Heart left ventricle (tissue), 16 donors: ENCODE measurements at regions not wholly inside any gene's neighbourhood (a gene's known extent, or its start where the extent isn't known, plus 50 kb on each side); places are given as distances from the start of the nearest gene placed in this dataset.

Experiments
- ATAC-seq, 4 donors: fragments of 200-7000 bp; cut with Tn5 transposase; one replicate each; pipeline ENCODE4 v1.9.1; 2020 to 2022; ENCODE audit warnings: moderate library complexity in 4 of 4, mild to moderate bottlenecking in 3 of 4, moderate number of reproducible peaks in 1 of 4
- DNase-seq, 5 donors: peaks; one replicate each; pipeline ENCODE4 v3.0.0-alpha.2; 2020
- H3K27ac ChIP-seq, 12 donors: fragments of 200-600 bp; sonication (generic) in 4 of 12; one replicate each; pipeline versions ENCODE4 v1.5.0 to v1.8.0; 2016 to 2022; ENCODE audit warnings: mild to moderate bottlenecking in 2 of 12
- H3K27me3 ChIP-seq, 9 donors: fragments of 200-600 bp; sonication (generic) in 2 of 9; one replicate each; pipeline versions ENCODE4 v1.5.1 to v1.8.0; 2016 to 2022; ENCODE audit warnings: mild to moderate bottlenecking in 3 of 9
- H3K36me3 ChIP-seq, 9 donors: fragments of 200-600 bp; sonication (generic) in 2 of 9; one replicate each; pipeline versions ENCODE4 v1.5.0 to v1.8.0; 2018 to 2022; ENCODE audit warnings: mild to moderate bottlenecking in 2 of 9
- H3K4me1 ChIP-seq, 12 donors: fragments of 200-600 bp; sonication (generic) in 4 of 12; one replicate each; pipeline versions ENCODE4 v1.5.0 to v1.8.0; 2016 to 2022; ENCODE audit warnings: mild to moderate bottlenecking in 3 of 12
- H3K4me3 ChIP-seq, 12 donors: fragments of 200-600 bp; sonication (generic) in 4 of 12; one replicate each; pipeline versions ENCODE4 v1.5.0 to v1.8.0; 2017 to 2022; ENCODE audit warnings: mild to moderate bottlenecking in 9 of 12, moderate library complexity in 4 of 12
- H3K9me3 ChIP-seq, 12 donors: fragments of 200-600 bp; sonication (generic) in 4 of 12; one replicate each; pipeline versions ENCODE4 v1.5.0 to v1.8.0; 2016 to 2022; ENCODE audit warnings: mild to moderate bottlenecking in 1 of 12
- CTCF ChIP-seq, 12 donors: fragments of 200-600 bp; sonication (generic) in 4 of 12; IDR thresholded peaks; one replicate each; pipeline versions ENCODE4 v1.5.0 to v1.8.0; 2018 to 2022; ENCODE audit warnings: antibody characterized with exemption in 12 of 12, mild to moderate bottlenecking in 5 of 12
- POLR2A ChIP-seq, 2 donors: fragments of 450-650 bp; IDR thresholded peaks; one replicate each; pipeline ENCODE4 v1.6.1; 2017; ENCODE audit warnings: antibody characterized with exemption in 2 of 2, mild to moderate bottlenecking in 2 of 2, moderate library complexity in 2 of 2
- WGBS, 4 donors: extraction: QIAGEN DNeasy Blood & Tissue Kit in 2 of 4; methylation state at CpG; one replicate each; pipeline versions ENCODE4 v1.1.5 to v1.1.7; 2013 to 2018; 5-methylcytosine and 5-hydroxymethylcytosine counted together
- intact Hi-C, 10 donors: fragments of 100-400 bp; cut with DNase I; formaldehyde crosslinking; loops; one replicate each; pipeline versions ENCODE4 v1.11.1 to v1.14.2; 2022
- donor health status: ischemic (EF 13 %, LVEDD 7.1; RV severe dilation, severe dysfunction).
- donor health status: healthy with polysubstance abuse.
- donor health status: DM: no; HTN: yes; CAD: no.
- donor health status: DM: no; HTN: no; CAD: no.
- donor health status: ischemic (EF 25% LVEDD 6.9; RV normal size, moderate dysfunction).
- donor health status: ischemic (EF 25% LVEDD 5.7; RV mildly dilated, moderate dysfunction).
- donor health status: healthy.
- donor health status: DM: yes; HTN: yes; CAD: no.
- donor health status: ischemic (EF 35%, LVEDD 5.7; RV mildly dilated, moderate dysfunction).
- donor health status: nonischemic (EF 11% LVEDD 7.7; RV severe dilation, severe dysfunction).
- donor health status: DM: yes; HTN: yes; CAD: no.
- donor health status: PGD.
- donor health status: ischemic (EF 29% LVEDD 5.4; RV normal size, mild dysfunction).
- donor health status: nonischemic (EF 23%, LVEDD 6.1; RV moderate dilation, normal function).

GRCh38 chrX:147770858-147771257 is 140.9 kb upstream of the FMR1 start:
- WGBS, 4 donors: 79 to 100% (median 98%) methylated on average over 1 of the region's 1 CpG
- no peak for DNase-seq
- Histone ChIP-seq H3K4me3 (no peak overlapping the region), H3K9me3 (no peaks in the 10 kb centered on the region), H3K27me3 (no peaks in the 10 kb centered on the region), H3K27ac (no peak overlapping the region), H3K36me3 (no peaks in the 10 kb centered on the region), H3K4me1 (no peaks in the 10 kb centered on the region)
- intact Hi-C loops: no loop called here
- TF ChIP-seq POLR2A (IDR thresholded peaks at IDR 0.05) (no peak), CTCF (IDR thresholded peaks at IDR 0.05) (no peak)
- ATAC-seq: no peak

DNA sequence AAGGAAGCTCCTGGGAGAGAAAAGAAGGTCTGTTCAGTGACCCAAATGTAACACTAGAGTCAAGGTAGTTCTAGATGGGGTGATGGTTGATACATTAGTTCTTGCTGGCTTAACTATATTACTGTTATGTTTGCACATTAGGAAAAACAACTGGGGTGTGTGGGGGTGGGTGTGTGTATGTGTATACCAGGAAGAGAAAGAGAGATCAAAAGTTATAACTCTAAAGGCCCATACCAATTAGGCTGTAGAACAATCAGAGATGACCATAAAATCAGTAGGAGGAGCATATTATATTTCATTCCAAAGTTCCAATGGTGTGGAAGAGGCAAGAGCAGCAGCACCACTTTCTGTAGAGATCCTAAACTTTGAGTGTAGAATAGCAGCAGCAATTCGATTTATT is 134.7 kb upstream of the FMR1 start:
- ATAC-seq (no peak), DNase-seq (no peak)
- WGBS, 4 donors: 55 to 83% (median 64%) methylated on average over 1 of the region's 1 CpG
- Histone ChIP-seq H3K4me3 (no peak overlapping the region), H3K27me3 (no peaks in the 10 kb centered on the region), H3K36me3 (no peaks in the 10 kb centered on the region), H3K4me1 (no peaks in the 10 kb centered on the region), H3K9me3 (no peaks in the 10 kb centered on the region), H3K27ac (no peak overlapping the region)
- TF ChIP-seq POLR2A (IDR thresholded peaks at IDR 0.05): no peak
- TF ChIP-seq CTCF (IDR thresholded peaks at IDR 0.05): no peak
- intact Hi-C loops: no loop called here

- no peak for ATAC-seq
These were observed 132.5 kb upstream of the FMR1 start for GRCh38 chrX:147779173-147779572.

GRCh38 chrX:147781844-147782243 is 129.9 kb upstream of the FMR1 start:
- intact Hi-C loops: no loop called here

More at GRCh38 chrX:147779173-147779572, 132.5 kb upstream of the FMR1 start:
- Histone ChIP-seq H3K27ac (no peak overlapping the region), H3K36me3 (no peaks in the 10 kb centered on the region), H3K9me3 (no peaks in the 10 kb centered on the region), H3K4me3 (no peak overlapping the region), H3K4me1 (no peaks in the 10 kb centered on the region), H3K27me3 (no peaks in the 10 kb centered on the region)
- TF ChIP-seq CTCF (IDR thresholded peaks at IDR 0.05) (no peak), POLR2A (IDR thresholded peaks at IDR 0.05) (no peak)
- intact Hi-C loops: no loop called here
- no peak for DNase-seq

More at GRCh38 chrX:147781844-147782243, 129.9 kb upstream of the FMR1 start:
- no peaks in the 10 kb centered on the region for H3K4me1 ChIP-seq
- no peak for DNase-seq
- no peaks in the 10 kb centered on the region for H3K9me3 ChIP-seq
- no peak overlapping the region for H3K4me3 ChIP-seq
- H3K27ac ChIP-seq: no peak overlapping the region
- no peak for ATAC-seq
- H3K27me3 ChIP-seq: no peaks in the 10 kb centered on the region
- 84 to 94% (median 91%) methylated on average over 1 of the region's 1 CpG for WGBS, 4 donors
- H3K36me3 ChIP-seq: no peaks in the 10 kb centered on the region
- TF ChIP-seq POLR2A (IDR thresholded peaks at IDR 0.05) (no peak), CTCF (IDR thresholded peaks at IDR 0.05) (no peak)
